ENCODE measurements at regions not wholly inside any gene's neighbourhood (a gene's known extent, or its start where the extent isn't known, plus 50 kb on each side); places are given as distances from the start of the nearest gene placed in this dataset.

DNA sequence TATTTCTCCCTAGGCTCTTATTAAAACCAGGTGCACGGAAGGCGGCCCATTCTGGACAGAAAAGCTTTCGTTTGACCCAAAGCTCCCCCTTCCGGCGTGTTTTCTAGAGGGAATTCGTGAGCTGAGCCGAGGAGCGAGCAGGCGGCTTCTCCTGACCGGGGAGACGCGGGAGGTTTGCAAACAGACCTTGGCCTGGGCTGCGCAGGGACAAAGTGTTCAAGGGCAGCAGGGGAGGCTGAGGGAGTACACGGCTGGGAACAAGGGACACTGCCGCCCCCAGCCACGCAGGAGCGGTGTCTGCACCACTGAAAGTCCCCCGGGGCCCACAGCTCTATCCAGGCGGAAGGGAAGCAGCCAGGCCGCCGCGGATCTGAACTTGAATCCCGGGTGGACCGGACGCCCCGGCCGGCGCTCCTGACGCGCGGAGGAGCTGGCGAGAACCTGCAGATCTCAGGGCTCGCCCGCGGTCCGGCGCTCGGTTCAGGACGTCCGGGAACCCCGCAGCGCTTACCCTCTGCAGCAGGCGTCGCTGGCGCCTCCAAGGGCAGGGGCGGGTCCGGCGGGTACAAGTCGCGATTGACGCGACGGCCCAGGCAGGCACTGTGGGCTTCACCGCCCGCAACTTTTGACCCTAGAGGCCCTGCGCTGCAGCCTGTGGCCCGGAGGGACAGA lies 101.9 kb downstream of the WT1 start (continued):
- TF ChIP-seq ZBTB33 (CRISPR knock-in tag; IDR thresholded peaks at IDR 0.05) (peak; percentile 40; the same call in 1 of the 2 replicates), CCAR2 (IDR thresholded peaks at IDR 0.05; ENCODE audit: low read depth, low read length) (no peak)

DNA sequence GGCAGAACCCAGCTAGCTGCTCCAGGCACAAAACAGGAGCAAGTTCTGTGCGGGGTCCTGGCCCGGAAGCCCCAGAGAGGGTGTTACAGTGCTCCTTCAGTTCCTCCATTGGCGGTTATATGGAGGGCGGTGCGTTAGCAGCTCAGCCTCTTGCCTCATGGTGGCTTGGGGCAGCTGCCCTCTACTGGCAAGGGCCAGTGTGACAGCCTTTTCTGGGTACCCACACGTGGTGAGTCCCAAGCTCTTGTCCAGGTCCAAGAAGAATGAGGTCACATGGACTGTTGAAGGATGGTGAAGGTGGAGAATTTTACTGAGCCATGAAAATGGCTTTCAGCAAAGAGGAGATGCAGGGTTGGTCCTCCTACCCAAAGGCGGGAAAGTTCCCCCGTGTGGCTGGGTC lies 100.5 kb downstream of the WT1 start:
- H3K27ac ChIP-seq (ENCODE audit: extremely low read depth, low read depth, low read length) = no peak overlapping the region
- in situ Hi-C loops (cut with MboI) (no loop called here), intact Hi-C loops (cut with micrococcal nuclease) (loop anchor here (5.0 kb wide), 1 partner anchor 42 kb away; no protein-coding TSS in a partner anchor)
- H3K4me2 ChIP-seq (ENCODE audit: insufficient read depth, low read length) = no peak overlapping the region
- no peak overlapping the region for H3K4me3 ChIP-seq
- DNase-seq (ENCODE audit: extremely low read depth in 1 of 4, low spot score in 3 of 4) (peak; percentile 40 to 60 (median 46)), FAIRE-seq (peak; percentile 52), ATAC-seq (peak; percentile 94)
- ChIA-PET CTCF (ENCODE audit: low intra/inter-chr PET ratio) (interaction anchor here (0.5 kb wide), 1 partner anchor 176 kb away, joined by 3 read pairs; no protein-coding TSS in a partner anchor), POLR2A (interaction anchor here (0.6 kb wide), 2 partner anchors 105 to 474 kb away, joined by 3 read pairs; no protein-coding TSS in a partner anchor)
- H3K79me2 ChIP-seq (ENCODE audit: control insufficient read depth, insufficient read depth, low read length) = no peaks in the 10 kb centered on the region
- H4K20me1 ChIP-seq (replicated peaks; ENCODE audit: control insufficient read depth, insufficient read depth, low read length) = no peaks in the 10 kb centered on the region
- no TSS peak for BruUV-seq (replicated peaks)
- peaks cover 0 to 6% of the 10 kb centered on the region in 2 experiments; a peak in 1 of 5 replicates for H3K27me3 ChIP-seq (ENCODE audit: control insufficient read depth in 2 of 2, insufficient read depth in 2 of 2, low read length in 2 of 2)
- H3K4me1 ChIP-seq (replicated peaks in 1 of 2; ENCODE audit: control insufficient read depth in 2 of 2, insufficient read depth in 2 of 2, low read length in 2 of 2) = peaks cover 0 to 11% of the 10 kb centered on the region in 2 experiments; a peak in 1 of 5 replicates
- H3K9me3 ChIP-seq (replicated peaks; ENCODE audit: control insufficient read depth, insufficient read depth, low read depth, low read length) = peaks cover 1% of the 10 kb centered on the region; the same call in 1 of the 2 replicates
- WGBS (ENCODE audit: insufficient coverage, low coverage, missing lambda C conversion rate) = 20% methylated on average over 8 of the region's 8 CpGs
- H3K36me3 ChIP-seq (ENCODE audit: control insufficient read depth, insufficient read depth, low read length) = no peaks in the 10 kb centered on the region
- H3K9me1 ChIP-seq (ENCODE audit: control insufficient read depth, insufficient read depth, low read length) = no peaks in the 10 kb centered on the region
- H3K9ac ChIP-seq (ENCODE audit: insufficient read depth in 1 of 2, low read depth in 2 of 2, low read length in 2 of 2) = no peak overlapping the region
- H2AFZ ChIP-seq (ENCODE audit: low read depth, low read length) = no peak overlapping the region
- TF ChIP-seq E2F6 (IDR thresholded peaks at IDR 0.05; ENCODE audit: borderline replicate concordance in 1 of 2, extremely low read depth in 1 of 2, insufficient read depth in 1 of 2, insufficient read length in 1 of 2, low read depth in 1 of 2, low read length in 1 of 2, poor library complexity in 1 of 2, severe bottlenecking in 1 of 2) (peak in 1 of 2 experiments; percentile 46), EP300 (IDR thresholded peaks at IDR 0.05; ENCODE audit: low read length) (no peak), ETV1 (tag; conservative IDR thresholded peaks at IDR 0.05; ENCODE audit: low read depth) (no peak), SRSF1 (IDR thresholded peaks at IDR 0.05; ENCODE audit: low read depth, low read length) (no peak), ATF2 (CRISPR knock-in tag; IDR thresholded peaks at IDR 0.05) (no peak), PCBP1 (IDR thresholded peaks at IDR 0.05; ENCODE audit: low read depth, low read length, poor library complexity, severe bottlenecking) (no peak), SRSF7 (optimal IDR thresholded peaks at IDR 0.05; ENCODE audit: low read depth, low read length) (no peak), MAFF (IDR thresholded peaks at IDR 0.05; ENCODE audit: low read length) (no peak), MAZ (CRISPR knock-in tag; conservative IDR thresholded peaks at IDR 0.05 in 1 of 2, IDR thresholded peaks at IDR 0.05 in 1 of 2) (no peak), ETS2 (tag; IDR thresholded peaks at IDR 0.05; ENCODE audit: borderline replicate concordance, poor library complexity, severe bottlenecking) (no peak)
- TF ChIP-seq, protein P1, sequence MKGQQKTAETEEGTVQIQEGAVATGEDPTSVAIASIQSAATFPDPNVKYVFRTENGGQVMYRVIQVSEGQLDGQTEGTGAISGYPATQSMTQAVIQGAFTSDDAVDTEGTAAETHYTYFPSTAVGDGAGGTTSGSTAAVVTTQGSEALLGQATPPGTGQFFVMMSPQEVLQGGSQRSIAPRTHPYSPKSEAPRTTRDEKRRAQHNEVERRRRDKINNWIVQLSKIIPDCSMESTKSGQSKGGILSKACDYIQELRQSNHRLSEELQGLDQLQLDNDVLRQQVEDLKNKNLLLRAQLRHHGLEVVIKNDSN (CRISPR knock-in tag; IDR thresholded peaks at IDR 0.05) = peak; percentile 72

All from K562 (cell line).